Coronary artery (tissue), 2 donors: ENCODE measurements at regions not wholly inside any gene's neighbourhood (a gene's known extent, or its start where the extent isn't known, plus 50 kb on each side); places are given as distances from the start of the nearest gene placed in this dataset.

Source experiments
- DNase-seq: peaks from one replicate; pipeline ENCODE4 v3.0.0-alpha.2; 2017; ENCODE audit warnings: low spot score
- H3K27ac ChIP-seq, 2 donors: fragments of 200-600 bp; sonication (generic); one replicate each; pipeline ENCODE4 v1.5.1; 2016 to 2019
- H3K4me3 ChIP-seq: fragments of 200-600 bp; sonication (generic); 2 replicates; pipeline ENCODE4 v1.5.1; 2016; ENCODE audit warnings: mild to moderate bottlenecking, moderate library complexity
- TF ChIP-seq, protein P1 (sequence below): fragments of 200-600 bp; sonication (generic); IDR thresholded peaks from one replicate; pipeline ENCODE4 v1.5.1; 2019; ENCODE audit warnings: antibody characterized with exemption

DNA sequence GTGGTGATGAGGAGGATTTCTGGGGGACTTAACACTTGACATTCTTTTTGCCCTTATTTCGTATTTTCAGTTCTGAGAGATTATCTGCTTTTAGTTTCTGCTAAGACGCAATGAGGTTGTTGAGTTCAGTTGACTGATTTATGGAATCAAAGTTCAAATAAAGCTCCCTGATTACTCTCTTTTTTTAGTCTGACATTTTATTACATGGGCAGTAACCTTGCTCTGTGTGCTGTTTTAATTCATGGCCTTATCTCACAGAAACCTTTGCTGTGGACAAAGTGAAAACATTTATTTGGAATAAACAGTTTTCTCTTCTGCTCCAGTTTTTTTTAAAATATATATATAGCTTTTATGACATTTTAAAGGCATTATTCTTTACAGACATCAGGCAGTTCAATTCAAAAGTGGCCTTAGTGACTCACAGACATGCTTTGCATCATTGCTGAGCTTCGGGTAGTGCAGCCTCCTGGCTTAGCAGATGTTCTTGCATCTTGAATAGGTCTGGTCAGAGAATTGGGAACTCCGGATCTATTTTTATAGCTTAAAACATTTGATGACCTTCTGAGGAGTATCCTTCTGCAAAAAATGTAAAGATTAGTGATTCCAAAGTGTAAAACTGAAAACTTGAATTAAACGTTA, 162.9 kb downstream of the FAM170A start:
- Histone ChIP-seq H3K27ac (no peak overlapping the region), H3K4me3 (no peak overlapping the region)
- no peak for DNase-seq
- TF ChIP-seq, protein P1, sequence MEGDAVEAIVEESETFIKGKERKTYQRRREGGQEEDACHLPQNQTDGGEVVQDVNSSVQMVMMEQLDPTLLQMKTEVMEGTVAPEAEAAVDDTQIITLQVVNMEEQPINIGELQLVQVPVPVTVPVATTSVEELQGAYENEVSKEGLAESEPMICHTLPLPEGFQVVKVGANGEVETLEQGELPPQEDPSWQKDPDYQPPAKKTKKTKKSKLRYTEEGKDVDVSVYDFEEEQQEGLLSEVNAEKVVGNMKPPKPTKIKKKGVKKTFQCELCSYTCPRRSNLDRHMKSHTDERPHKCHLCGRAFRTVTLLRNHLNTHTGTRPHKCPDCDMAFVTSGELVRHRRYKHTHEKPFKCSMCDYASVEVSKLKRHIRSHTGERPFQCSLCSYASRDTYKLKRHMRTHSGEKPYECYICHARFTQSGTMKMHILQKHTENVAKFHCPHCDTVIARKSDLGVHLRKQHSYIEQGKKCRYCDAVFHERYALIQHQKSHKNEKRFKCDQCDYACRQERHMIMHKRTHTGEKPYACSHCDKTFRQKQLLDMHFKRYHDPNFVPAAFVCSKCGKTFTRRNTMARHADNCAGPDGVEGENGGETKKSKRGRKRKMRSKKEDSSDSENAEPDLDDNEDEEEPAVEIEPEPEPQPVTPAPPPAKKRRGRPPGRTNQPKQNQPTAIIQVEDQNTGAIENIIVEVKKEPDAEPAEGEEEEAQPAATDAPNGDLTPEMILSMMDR, result no peak

DNA sequence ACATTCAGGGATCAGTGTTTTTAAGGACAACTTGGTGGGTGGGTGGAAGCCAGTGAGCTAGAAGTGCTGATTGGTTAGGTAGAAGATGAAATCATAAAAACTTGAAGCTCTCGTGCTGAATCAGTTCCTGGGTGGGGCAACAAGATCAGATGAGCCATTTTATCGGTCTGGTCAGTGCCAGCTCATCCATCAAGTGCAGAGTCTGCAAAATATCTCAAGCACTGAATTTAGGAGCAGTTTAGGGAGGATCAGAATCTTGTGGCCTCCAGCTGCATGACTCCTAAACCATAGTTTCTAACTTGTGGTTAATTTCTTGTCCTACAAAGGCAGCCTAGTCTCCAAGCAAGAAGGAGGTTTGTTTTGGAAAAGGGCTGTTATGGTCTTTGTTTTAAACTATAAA, 166.4 kb downstream of the FAM170A start:
- TF ChIP-seq, protein P1, result no peak
- DNase-seq, result no peak
- H3K4me3 ChIP-seq, result no peak overlapping the region
- no peak overlapping the region for H3K27ac ChIP-seq

DNA sequence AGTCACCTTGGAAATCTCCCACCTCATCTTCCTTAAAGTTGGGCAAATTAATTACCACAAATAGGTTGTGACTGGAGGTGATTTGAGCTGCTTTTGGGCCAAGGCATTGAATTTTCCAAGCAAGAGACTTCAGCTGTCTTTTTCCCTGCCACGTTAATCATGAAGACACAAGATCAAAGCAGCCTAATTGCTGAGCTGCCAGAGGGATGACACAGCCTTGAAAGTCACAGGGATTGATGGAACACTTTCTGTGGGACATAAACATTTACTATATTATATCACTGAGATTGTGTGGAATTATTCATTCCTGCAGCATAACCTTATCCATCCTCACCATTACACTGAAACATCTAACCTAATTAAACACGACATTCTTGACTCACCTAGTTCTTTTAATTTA, 172.2 kb downstream of the FAM170A start:
- Histone ChIP-seq H3K27ac (no peak overlapping the region), H3K4me3 (no peak overlapping the region)
- TF ChIP-seq, protein P1, result no peak
- no peak for DNase-seq

DNA sequence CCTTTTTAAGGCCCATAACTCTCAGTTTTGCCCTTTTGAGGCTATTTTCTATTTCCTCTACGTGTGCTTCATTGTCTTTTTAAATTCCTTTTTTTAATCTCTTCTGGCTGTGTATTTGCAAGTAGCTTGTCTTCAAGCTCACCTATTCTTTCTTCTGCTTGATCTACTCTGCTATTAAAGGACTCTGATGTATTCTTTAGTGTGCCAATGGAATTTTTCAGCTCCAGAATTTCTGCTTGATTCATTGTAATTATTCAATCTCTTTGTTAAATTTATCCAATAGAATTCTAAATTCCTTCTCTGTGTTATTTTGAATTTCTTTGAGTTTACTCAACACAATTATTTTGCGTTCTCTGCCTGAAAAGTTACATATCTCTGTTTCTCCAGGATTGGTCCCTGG, 178.7 kb downstream of the FAM170A start:
- H3K4me3 ChIP-seq, result no peak overlapping the region
- DNase-seq, result no peak
- H3K27ac ChIP-seq, result no peak overlapping the region
- TF ChIP-seq, protein P1, result no peak

DNA sequence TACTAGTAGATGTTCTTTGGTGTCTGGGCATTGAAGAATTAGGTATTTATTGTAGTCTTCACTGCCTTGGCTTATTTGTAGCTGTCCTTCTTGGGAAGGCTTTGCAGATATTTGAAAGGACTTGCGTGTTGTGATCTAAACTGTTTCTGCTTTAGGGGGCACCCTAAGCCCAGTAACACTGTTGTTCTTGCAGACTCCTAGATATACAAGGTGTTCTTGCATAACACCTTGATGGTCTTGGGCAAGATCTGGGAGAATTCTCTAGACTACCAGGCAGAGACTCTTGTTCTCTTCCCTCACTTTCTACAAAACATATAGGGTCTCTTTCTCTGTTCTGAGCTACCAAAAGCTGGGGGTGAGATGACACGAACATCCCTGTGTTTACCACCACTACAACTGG, 179.1 kb downstream of the FAM170A start:
- no peak overlapping the region for H3K4me3 ChIP-seq
- no peak overlapping the region for H3K27ac ChIP-seq
- TF ChIP-seq, protein P1, result no peak
- DNase-seq, result no peak

DNA sequence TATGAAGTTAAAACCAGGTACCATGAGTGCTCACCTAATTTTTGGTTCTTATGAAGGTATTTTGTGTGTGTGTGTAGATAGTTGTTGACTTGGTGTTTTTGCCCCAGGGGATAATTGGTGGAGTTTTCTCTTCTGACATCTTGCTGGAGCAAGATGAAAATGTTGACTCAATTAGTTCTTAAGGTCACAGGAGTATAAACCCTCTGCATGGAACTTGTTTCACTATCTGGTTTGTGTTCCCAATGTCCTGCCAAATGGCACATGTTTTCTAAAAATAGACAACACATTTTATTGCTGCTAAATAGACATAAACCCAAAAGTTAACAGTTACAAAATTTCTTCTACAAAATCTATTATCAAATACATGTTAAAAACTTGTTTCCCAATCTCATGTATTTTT, 180.9 kb downstream of the FAM170A start:
- H3K27ac ChIP-seq, result peak overlapping the region in 1 of 2 donors; percentile 24
- TF ChIP-seq, protein P1, result no peak
- DNase-seq, result no peak
- no peak overlapping the region for H3K4me3 ChIP-seq

DNA sequence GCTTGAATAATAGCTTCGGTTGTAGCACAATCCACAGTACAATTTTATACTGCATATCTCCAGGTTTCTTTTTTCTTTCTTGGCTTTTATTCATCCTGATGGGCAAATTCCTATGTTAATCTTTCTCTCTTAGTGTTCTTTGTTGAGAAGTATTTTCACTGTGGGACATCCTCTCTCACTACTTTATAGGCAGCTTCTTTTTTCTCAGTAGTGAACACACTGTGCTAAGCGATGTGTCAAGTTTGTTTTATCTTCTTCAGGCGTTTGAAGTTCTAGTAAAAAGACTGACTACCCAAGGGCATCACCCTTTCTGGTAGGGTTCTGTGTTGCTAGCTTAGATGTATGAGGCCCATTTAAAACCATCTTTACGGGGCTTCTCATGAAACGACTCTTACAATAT, 182.1 kb downstream of the FAM170A start:
- TF ChIP-seq, protein P1, result no peak

More for the DNA sequence above, 182.1 kb downstream of the FAM170A start:
- Histone ChIP-seq H3K27ac (peak overlapping the region in 1 of 2 donors; percentile 15), H3K4me3 (no peak overlapping the region)
- DNase-seq, result no peak
